ENCODE measurements at regions not wholly inside any gene's neighbourhood (a gene's known extent, or its start where the extent isn't known, plus 50 kb on each side); places are given as distances from the start of the nearest gene placed in this dataset.

DNA sequence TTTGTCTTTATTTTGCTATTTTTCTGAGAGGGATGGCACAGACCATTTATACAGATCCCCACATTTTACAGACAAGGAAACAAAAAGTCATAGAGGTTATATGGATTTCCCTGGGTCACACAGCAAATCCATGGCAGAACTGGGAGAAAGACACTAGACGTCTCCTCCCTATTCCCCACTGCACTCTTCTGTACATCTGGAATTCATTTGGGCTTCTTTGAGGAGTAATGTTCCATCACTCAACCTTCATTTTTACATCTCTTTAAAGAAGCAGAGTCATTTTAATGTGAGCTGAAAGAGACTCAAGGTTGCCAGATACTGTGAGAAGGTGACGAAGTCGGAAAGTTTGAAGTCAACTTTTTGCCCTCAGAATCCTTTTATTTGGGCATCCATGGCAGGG lies 207.3 kb downstream of the OTOR start:
- no peak overlapping the region for H3K27ac ChIP-seq
- no peak for TF ChIP-seq CTCF (conservative IDR thresholded peaks at IDR 0.05)
- TF ChIP-seq ZFX (IDR thresholded peaks at IDR 0.05), result no peak

GRCh38 chr20:16955971-16956370 lies 207.8 kb downstream of the OTOR start:
- TF ChIP-seq CTCF (conservative IDR thresholded peaks at IDR 0.05), result no peak
- no peak overlapping the region for H3K27ac ChIP-seq

- no peak overlapping the region for H3K27ac ChIP-seq
- TF ChIP-seq ZFX (IDR thresholded peaks at IDR 0.05) (no peak), CTCF (conservative IDR thresholded peaks at IDR 0.05) (no peak)
Observed at GRCh38 chr20:16965401-16965800, 217.2 kb downstream of the OTOR start.

DNA sequence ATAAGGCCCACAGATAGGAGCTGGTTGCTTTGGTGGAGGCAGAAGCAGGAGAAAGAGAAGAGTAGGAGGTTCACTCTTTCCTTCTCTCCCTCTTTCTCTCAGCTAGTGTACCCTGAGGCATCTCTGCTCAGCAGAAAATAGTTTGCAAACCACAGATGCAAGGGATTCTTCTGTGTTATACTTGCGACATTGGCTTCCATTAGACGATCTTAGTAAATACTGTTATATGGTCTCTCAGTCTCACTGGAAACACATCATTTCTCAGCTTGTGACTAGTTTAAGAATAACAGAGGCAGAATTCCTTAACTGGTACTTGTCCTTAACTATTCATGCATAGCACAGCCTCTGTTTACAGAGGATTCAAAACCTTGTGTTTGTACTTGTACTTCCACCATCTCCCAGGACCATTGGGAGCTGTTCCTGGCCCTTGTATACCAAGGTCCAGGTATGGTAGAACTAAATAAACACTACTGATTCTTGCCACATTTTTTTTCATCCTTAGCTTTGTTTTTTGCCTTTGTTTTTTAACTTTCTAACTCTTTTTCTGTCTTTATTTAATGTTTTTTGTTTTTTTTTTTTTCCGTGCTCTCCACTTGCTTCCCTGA lies 218.2 kb downstream of the OTOR start:
- TF ChIP-seq CTCF (conservative IDR thresholded peaks at IDR 0.05) (no peak), ZFX (IDR thresholded peaks at IDR 0.05) (no peak)
- H3K27ac ChIP-seq, result no peak overlapping the region

- TF ChIP-seq ZFX (IDR thresholded peaks at IDR 0.05) (no peak), CTCF (conservative IDR thresholded peaks at IDR 0.05) (no peak; the same call in 1 of the 2 replicates)
- no peak overlapping the region for H3K27ac ChIP-seq
Observed at GRCh38 chr20:16968099-16968498, 219.9 kb downstream of the OTOR start.

DNA sequence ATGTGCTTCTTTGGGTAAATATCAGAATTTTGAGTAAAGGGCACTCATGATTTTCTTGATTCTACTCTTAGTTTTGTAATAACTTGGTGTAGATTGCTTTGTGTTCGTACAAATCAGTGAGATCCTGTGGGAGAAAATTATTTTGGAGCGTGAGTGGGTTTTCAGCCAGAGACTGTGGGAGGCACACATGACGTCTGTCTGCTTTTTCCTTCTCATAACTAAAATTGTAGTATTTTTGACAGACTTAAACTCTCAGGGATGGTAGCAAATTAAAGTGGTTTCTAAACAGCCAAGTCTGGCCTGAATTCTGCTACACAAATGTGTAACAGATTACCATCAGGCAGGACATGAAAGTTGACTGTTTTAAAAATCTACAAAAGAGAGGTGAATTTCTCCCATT lies 222.6 kb downstream of the OTOR start:
- H3K27ac ChIP-seq, result no peak overlapping the region
- TF ChIP-seq ZFX (IDR thresholded peaks at IDR 0.05), result no peak
- TF ChIP-seq CTCF (conservative IDR thresholded peaks at IDR 0.05), result no peak

GRCh38 chr20:16974080-16974854 lies 226.1 kb downstream of the OTOR start:
- no peak overlapping the region for H3K27ac ChIP-seq
- TF ChIP-seq ZFX (IDR thresholded peaks at IDR 0.05) (no peak), CTCF (conservative IDR thresholded peaks at IDR 0.05) (no peak)
